ENCODE measurements at regions not wholly inside any gene's neighbourhood (a gene's known extent, or its start where the extent isn't known, plus 50 kb on each side); places are given as distances from the start of the nearest gene placed in this dataset.
"Not testable (repeated sequence)": the region's sequence is repeated elsewhere in the genome, so short reads cannot be mapped to it uniquely, and the experiment has no call there.

- DNase-seq (ENCODE audit: low read depth in 1 of 2, low spot score in 1 of 2): no peak
- in situ Hi-C loops (cut with HindIII; ENCODE audit: low pct_unique_long_range_greater_than_20kb, low sequenced_read_pairs): no loop called here
- no peak for TF ChIP-seq JUND (IDR thresholded peaks at IDR 0.05; ENCODE audit: low read depth)
Measured at GRCh38 chr2:224178056-224178455, 139.0 kb upstream of the SERPINE2 start.

DNA sequence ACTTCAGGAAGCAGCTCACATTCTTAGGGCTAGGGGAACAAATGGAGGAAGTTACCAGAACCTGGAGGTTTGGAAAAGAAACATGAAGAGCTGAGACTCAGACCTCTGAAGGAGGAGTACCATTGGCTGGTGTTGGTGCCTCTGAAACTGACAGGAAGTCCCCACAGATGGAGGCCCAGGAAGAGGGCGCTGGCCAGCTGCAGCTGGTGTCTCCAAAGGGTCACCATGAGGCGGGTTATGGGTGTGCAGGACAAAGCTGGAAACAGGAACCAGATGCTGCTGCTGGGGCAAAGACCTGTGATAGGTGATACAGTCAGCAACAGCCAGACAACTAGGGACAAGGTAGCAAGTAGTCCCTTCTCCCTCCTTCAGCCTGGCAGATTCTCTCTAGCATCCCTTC, 136.5 kb upstream of the SERPINE2 start:
- TF ChIP-seq JUND (IDR thresholded peaks at IDR 0.05; ENCODE audit: low read depth): no peak

DNA sequence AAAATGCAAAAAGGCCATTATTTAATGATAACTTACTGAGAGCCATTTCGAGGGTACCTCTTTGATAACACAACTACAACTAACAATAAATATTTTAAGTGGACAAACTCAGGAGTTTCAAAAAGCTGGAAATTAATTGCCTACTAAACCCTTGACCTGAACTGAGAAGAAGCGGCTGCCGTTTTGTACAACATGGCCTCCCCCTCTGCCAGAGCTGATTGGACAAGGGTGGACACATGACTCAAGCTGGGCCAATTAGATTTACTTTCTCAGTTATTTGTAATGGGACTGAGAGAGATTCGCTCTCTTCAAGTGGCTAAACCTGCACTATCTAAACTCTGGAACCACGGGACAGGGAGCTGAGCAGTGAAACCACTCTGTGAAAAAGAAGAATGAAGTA, 135.9 kb upstream of the SERPINE2 start:
- TF ChIP-seq JUND (IDR thresholded peaks at IDR 0.05; ENCODE audit: low read depth): no peak
- in situ Hi-C loops (cut with HindIII; ENCODE audit: low pct_unique_long_range_greater_than_20kb, low sequenced_read_pairs): no loop called here
- peak in 1 of 2 experiments; percentile 2 for DNase-seq (ENCODE audit: low read depth in 1 of 2, low spot score in 1 of 2)

More for the DNA sequence above, 136.5 kb upstream of the SERPINE2 start:
- DNase-seq (ENCODE audit: low read depth in 1 of 2, low spot score in 1 of 2): no peak
- in situ Hi-C loops (cut with HindIII; ENCODE audit: low pct_unique_long_range_greater_than_20kb, low sequenced_read_pairs): no loop called here

- in situ Hi-C loops (cut with HindIII; ENCODE audit: low pct_unique_long_range_greater_than_20kb, low sequenced_read_pairs): no loop called here
- TF ChIP-seq JUND (IDR thresholded peaks at IDR 0.05; ENCODE audit: low read depth): no peak
- DNase-seq (ENCODE audit: low read depth in 1 of 2, low spot score in 1 of 2): no peak
Measured at GRCh38 chr2:224174521-224174920, 135.4 kb upstream of the SERPINE2 start.

DNA sequence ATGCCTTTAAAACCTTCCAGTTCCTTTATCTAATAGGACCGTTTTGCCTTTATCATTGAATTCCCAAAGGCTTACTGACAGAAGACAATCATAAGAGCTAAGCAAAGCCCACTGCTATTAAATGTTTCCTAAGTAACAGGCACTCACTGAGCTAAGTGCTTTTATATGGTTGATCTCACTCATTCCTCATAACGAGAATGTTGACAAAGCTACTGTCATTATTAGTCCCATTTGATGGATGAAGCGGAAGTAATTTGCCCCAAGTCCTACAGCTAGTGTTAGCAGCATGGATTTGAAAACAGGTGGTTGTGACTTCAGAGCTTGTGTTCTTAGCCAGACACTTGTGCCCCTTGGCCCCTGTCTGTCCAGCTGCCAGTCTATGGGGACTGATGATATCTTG, 134.8 kb upstream of the SERPINE2 start:
- DNase-seq (ENCODE audit: low read depth in 1 of 2, low spot score in 1 of 2): no peak
- TF ChIP-seq JUND (IDR thresholded peaks at IDR 0.05; ENCODE audit: low read depth): no peak
- in situ Hi-C loops (cut with HindIII; ENCODE audit: low pct_unique_long_range_greater_than_20kb, low sequenced_read_pairs): no loop called here

DNA sequence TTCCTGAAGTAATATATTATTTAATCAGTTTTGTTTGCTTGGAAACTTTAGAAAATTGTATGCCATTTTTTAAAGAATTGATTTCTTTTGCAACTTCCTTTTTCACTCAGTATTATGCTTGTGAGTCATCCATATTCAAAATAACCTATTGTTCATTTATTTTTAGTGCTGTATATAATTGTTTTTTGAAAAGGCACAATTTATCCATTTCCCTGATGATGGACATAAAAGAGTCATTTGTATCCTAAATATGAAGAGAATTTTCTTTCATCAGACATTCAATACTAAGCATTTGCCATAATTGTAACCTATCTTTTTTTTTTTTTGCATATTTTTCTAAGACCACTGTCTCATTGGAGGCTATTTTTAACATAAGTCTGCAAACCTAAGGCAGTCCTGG, 134.1 kb upstream of the SERPINE2 start:
- TF ChIP-seq JUND (IDR thresholded peaks at IDR 0.05; ENCODE audit: low read depth): no peak
- in situ Hi-C loops (cut with HindIII; ENCODE audit: low pct_unique_long_range_greater_than_20kb, low sequenced_read_pairs): no loop called here
- no peak for DNase-seq (ENCODE audit: low read depth in 1 of 2, low spot score in 1 of 2)

DNA sequence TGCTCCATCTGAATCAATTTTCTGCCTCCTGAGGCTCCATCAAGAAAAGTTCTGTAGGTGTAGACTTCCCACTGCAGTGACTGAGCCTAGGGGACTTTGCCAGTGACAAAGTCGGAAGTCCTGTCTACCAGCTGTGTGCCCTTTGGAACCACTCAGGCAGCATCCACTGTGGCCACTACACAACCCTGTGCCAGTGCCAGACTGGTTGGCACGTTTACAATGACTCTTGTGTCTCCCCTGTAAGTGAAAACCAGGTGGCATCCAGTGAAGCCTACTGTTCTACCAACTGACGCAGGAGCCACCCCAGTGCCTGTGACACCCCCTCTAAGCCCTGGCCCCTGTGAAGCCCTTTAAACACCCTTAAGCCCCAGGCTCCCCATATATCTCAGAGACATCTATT, 132.1 kb upstream of the SERPINE2 start:
- no peak for TF ChIP-seq JUND (IDR thresholded peaks at IDR 0.05; ENCODE audit: low read depth)
- DNase-seq (ENCODE audit: low read depth in 1 of 2, low spot score in 1 of 2): no peak
- in situ Hi-C loops (cut with HindIII; ENCODE audit: low pct_unique_long_range_greater_than_20kb, low sequenced_read_pairs): no loop called here

- DNase-seq (ENCODE audit: low read depth in 1 of 2, low spot score in 1 of 2): no peak
- in situ Hi-C loops (cut with HindIII; ENCODE audit: low pct_unique_long_range_greater_than_20kb, low sequenced_read_pairs): no loop called here
- no peak for TF ChIP-seq JUND (IDR thresholded peaks at IDR 0.05; ENCODE audit: low read depth)
Measured at GRCh38 chr2:224169847-224170246, 130.8 kb upstream of the SERPINE2 start.

GRCh38 chr2:224167781-224168180, 128.7 kb upstream of the SERPINE2 start:
- DNase-seq (ENCODE audit: low read depth in 1 of 2, low spot score in 1 of 2); in situ Hi-C loops (cut with HindIII; ENCODE audit: low pct_unique_long_range_greater_than_20kb, low sequenced_read_pairs): not testable (repeated sequence)

DNA sequence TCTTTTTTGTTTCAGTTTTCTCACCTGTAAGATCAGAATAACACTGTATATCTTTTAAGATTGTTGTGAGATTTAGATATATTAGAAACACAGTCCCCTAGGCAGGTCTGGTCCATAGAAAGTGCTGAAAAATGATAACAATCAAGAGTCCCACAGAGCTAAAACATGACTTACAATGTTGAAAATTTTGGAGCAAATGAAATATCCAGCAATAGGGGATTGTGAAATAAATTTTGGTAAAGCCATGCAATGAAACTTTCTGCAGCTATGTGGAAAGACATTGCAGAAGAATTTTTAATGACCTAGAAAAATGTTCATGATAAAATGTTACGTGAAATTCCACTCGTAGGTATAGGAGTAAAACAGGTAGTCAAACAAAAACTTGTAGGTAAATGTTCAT, 127.6 kb upstream of the SERPINE2 start:
- no peak for DNase-seq (ENCODE audit: low read depth in 1 of 2, low spot score in 1 of 2)
- in situ Hi-C loops (cut with HindIII; ENCODE audit: low pct_unique_long_range_greater_than_20kb, low sequenced_read_pairs): no loop called here
- TF ChIP-seq JUND (IDR thresholded peaks at IDR 0.05; ENCODE audit: low read depth): no peak

GRCh38 chr2:224165901-224166319, 126.8 kb upstream of the SERPINE2 start:
- in situ Hi-C loops (cut with HindIII; ENCODE audit: low pct_unique_long_range_greater_than_20kb, low sequenced_read_pairs): no loop called here
- DNase-seq (ENCODE audit: low read depth in 1 of 2, low spot score in 1 of 2): no peak
- TF ChIP-seq JUND (IDR thresholded peaks at IDR 0.05; ENCODE audit: low read depth): no peak

- in situ Hi-C loops (cut with HindIII; ENCODE audit: low pct_unique_long_range_greater_than_20kb, low sequenced_read_pairs): no loop called here
- no peak for TF ChIP-seq JUND (IDR thresholded peaks at IDR 0.05; ENCODE audit: low read depth)
- DNase-seq (ENCODE audit: low read depth in 1 of 2, low spot score in 1 of 2): no peak
Measured at GRCh38 chr2:224163566-224164307, 124.7 kb upstream of the SERPINE2 start.

DNA sequence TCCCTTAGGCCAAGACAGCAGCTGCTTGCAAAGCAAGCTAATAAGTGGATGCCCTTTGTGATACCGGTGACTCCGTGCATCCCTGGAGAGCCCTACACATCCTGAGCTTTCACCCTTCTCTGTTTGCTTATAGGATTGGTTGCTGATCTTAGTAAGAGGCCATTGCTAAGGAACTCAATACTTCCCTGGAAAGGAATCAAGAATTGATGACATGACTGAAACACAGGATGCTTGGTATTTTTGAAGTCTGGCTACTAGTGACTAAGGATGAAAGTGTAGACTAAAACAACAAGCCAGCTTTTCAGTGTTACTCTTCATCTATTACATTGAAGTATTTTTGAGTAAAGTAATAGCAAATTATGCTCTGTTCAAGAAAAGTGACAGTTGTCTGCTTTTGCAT, 123.0 kb upstream of the SERPINE2 start:
- TF ChIP-seq JUND (IDR thresholded peaks at IDR 0.05; ENCODE audit: low read depth): no peak
- DNase-seq (ENCODE audit: low read depth in 1 of 2, low spot score in 1 of 2): no peak
- in situ Hi-C loops (cut with HindIII; ENCODE audit: low pct_unique_long_range_greater_than_20kb, low sequenced_read_pairs): no loop called here

DNA sequence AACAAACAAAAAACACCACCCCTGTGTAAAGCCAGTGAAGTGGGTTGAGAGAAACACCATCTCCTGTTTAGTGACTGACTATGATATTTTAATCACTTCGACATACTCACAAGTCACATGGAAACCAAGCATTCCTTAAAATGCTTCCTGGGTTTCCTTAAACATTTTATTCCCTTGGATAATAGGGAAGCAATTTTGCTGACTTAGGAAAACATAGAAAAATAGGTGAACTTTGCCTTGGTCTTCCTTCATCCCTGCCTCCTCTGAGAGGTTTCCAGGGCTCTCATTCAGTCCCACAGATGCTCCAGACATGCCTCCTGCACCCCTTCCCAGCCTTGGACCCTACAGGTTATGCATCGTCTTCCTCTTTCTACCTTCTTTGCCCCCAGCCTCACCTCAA, 122.6 kb upstream of the SERPINE2 start:
- in situ Hi-C loops (cut with HindIII; ENCODE audit: low pct_unique_long_range_greater_than_20kb, low sequenced_read_pairs): no loop called here
- no peak for TF ChIP-seq JUND (IDR thresholded peaks at IDR 0.05; ENCODE audit: low read depth)
- no peak for DNase-seq (ENCODE audit: low read depth in 1 of 2, low spot score in 1 of 2)

Measured in T47D (cell line).